ENCODE measurements at regions not wholly inside any gene's neighbourhood (a gene's known extent, or its start where the extent isn't known, plus 50 kb on each side); places are given as distances from the start of the nearest gene placed in this dataset.

DNA sequence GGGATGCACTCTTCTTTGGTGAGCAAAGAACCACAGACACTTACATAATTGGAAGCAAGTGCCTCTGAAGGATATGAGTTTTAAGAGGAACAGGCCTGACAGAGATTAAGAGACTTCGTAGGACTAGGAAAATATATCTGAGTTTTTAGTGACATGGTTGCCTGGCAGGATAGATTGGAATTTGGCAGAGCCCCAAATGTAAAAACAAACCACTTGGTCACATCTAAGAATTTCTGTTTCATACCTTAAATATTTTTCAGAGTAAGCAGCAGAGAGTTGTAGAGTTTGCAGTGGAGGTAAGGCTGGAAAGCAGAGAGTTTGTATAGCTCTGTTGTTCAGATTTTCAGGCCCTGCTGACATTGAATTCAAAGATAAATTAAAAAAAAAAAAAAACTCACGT lies 150.1 kb upstream of the MAGEB2 start:
- TF ChIP-seq, protein P1, sequence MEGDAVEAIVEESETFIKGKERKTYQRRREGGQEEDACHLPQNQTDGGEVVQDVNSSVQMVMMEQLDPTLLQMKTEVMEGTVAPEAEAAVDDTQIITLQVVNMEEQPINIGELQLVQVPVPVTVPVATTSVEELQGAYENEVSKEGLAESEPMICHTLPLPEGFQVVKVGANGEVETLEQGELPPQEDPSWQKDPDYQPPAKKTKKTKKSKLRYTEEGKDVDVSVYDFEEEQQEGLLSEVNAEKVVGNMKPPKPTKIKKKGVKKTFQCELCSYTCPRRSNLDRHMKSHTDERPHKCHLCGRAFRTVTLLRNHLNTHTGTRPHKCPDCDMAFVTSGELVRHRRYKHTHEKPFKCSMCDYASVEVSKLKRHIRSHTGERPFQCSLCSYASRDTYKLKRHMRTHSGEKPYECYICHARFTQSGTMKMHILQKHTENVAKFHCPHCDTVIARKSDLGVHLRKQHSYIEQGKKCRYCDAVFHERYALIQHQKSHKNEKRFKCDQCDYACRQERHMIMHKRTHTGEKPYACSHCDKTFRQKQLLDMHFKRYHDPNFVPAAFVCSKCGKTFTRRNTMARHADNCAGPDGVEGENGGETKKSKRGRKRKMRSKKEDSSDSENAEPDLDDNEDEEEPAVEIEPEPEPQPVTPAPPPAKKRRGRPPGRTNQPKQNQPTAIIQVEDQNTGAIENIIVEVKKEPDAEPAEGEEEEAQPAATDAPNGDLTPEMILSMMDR (IDR thresholded peaks at IDR 0.05; ENCODE audit: low read depth, low read length, missing control alignments), result no peak
- no peak overlapping the region for H3K4me3 ChIP-seq (replicated peaks; ENCODE audit: low read depth, low read length)
- DNase-seq (ENCODE audit: extremely low read depth, low read depth), result no peak

DNA sequence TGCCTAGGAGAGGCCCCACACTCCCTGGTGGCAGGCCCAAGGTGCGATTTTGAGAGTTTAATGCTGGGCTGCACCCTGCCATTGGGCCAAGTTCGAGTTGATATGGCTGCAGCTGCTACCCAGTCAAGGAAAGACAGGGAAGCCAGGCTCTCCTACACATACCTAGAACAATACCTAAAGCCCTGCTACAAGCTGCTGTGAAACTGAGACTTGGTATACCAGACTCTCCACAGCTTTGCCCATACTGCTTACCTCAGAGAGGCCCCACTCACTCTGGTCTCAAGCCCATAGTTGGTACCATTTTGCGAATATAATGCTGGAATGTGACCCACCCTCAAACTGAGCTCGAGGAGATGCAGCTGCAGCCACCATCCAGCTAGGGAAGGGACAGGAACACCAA lies 147.7 kb upstream of the MAGEB2 start:
- TF ChIP-seq, protein P1 (IDR thresholded peaks at IDR 0.05; ENCODE audit: low read depth, low read length, missing control alignments), result no peak
- no peak overlapping the region for H3K4me3 ChIP-seq (replicated peaks; ENCODE audit: low read depth, low read length)
- no peak for DNase-seq (ENCODE audit: extremely low read depth, low read depth)

DNA sequence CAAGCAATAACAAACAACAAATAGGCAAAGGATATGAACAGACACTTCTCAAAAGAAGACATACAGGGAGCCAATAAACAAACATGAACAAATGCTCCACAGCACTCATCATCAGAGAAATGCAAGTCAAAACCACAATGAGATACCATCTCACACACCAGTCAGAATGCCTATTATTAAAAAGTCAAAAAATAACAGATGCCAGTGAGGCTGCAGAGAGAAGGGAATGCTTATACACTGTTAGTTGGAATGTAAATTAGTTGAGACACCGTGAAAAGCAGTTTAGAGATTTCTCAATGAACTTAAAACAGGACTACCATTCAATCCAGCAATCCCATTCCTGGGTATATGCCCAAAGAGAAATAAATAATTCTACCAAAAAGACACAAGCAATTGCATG lies 129.8 kb upstream of the MAGEB2 start:
- no peak overlapping the region for H3K4me3 ChIP-seq (replicated peaks; ENCODE audit: low read depth, low read length)
- no peak for DNase-seq (ENCODE audit: extremely low read depth, low read depth)
- TF ChIP-seq, protein P1 (IDR thresholded peaks at IDR 0.05; ENCODE audit: low read depth, low read length, missing control alignments), result no peak

DNA sequence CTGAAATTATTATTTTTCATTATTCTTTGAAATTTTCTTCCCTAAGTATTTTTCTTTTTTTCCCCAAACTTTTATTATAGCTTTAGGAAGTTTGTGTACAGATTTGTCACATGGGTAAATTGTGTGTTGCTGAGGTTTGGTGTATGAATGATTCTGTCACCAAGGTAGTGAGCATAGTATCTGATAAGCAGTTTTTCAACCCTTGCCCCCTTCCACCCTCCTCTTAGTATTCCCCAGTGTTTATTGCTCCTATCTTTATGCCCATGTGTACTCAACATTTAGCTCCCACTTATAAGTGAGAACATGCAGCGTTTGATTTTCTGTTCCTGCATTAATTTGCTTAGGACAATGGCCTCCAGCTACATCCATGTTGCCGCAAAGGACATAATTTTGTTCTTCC lies 103.9 kb upstream of the MAGEB2 start:
- TF ChIP-seq, protein P1 (IDR thresholded peaks at IDR 0.05; ENCODE audit: low read depth, low read length, missing control alignments), result no peak
- H3K4me3 ChIP-seq (replicated peaks; ENCODE audit: low read depth, low read length), result no peak overlapping the region
- DNase-seq (ENCODE audit: extremely low read depth, low read depth), result no peak

DNA sequence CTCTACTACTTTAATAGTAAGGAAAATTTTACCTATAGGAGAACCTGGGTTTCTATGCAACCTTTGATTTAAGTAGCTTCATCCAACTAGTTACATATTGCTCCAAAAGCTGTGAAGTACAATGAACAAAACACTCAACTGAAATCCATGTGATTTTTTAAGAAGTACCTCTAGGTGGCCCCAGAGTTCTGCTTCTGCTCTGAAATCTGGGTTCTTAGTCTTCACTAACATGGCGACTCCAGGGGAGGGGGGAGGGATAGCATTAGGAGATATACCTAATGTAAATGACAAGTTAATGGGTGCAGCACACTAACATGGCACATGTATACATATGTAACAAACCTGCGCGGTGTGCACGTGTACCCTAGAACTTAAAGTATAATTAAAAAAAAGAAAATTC lies 73.4 kb upstream of the MAGEB2 start:
- DNase-seq (ENCODE audit: extremely low read depth, low read depth), result no peak
- TF ChIP-seq, protein P1 (IDR thresholded peaks at IDR 0.05; ENCODE audit: low read depth, low read length, missing control alignments), result no peak

DNA sequence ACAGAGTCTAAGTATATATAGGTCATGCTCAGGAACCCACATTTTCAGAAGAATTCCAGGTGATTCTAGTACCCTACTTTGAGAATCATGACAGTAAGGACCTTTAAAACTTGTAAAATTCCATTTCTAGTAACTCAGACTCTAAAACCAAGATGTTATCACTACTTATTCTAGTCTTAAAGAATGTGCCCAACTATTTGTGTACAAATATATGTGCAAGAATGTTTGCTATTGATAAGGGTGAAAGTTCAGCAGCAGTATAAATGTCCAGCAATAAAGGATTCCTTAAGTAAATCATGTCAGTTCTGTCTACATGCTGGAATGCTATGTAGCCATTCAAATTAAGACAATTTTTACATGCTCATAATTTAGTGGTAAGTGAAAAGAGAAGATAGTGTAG lies 71.1 kb upstream of the MAGEB2 start:
- DNase-seq (ENCODE audit: extremely low read depth, low read depth), result no peak
- TF ChIP-seq, protein P1 (IDR thresholded peaks at IDR 0.05; ENCODE audit: low read depth, low read length, missing control alignments), result no peak

More for the DNA sequence above, 73.4 kb upstream of the MAGEB2 start:
- H3K4me3 ChIP-seq (replicated peaks; ENCODE audit: low read depth, low read length), result no peak overlapping the region

DNA sequence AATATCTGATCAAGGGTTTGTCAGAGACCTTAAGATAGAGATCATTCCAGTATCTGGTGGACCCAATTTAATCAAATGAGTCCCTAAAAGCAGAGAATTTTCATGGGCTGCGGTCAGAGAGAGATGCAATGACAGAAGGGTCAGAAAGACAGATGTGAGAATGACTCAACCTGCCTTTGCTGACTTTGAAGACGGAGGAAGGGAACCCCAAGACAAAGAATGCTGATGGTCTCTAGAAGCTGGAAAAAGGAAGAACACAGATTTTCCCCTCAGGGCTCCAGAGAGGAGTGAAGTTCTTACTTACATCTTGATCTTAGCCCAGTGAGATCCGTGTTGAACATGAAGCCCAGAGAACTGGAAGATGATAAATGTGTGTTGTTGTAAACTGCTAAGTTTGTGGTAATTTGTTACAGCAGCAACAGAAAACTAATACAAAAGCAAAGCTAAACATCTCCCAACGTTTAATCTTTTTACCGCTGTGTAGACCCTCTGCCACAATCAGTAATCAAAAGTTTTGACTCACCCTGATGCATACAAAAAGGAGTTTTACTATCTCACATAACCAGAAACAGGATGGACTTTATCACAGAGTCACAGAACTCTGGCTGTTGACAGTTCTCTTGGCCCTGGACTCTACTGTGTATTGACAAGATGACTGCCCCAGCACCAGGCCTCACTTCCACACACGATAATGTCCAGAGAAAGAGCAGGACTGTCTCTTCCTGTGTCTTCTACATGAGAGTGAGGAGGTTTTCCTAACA lies 70.2 kb upstream of the MAGEB2 start:
- TF ChIP-seq, protein P1 (IDR thresholded peaks at IDR 0.05; ENCODE audit: low read depth, low read length, missing control alignments), result no peak
- no peak for DNase-seq (ENCODE audit: extremely low read depth, low read depth)
- H3K4me3 ChIP-seq (replicated peaks; ENCODE audit: low read depth, low read length), result no peak overlapping the region

More for the DNA sequence above, 71.1 kb upstream of the MAGEB2 start:
- no peak overlapping the region for H3K4me3 ChIP-seq (replicated peaks; ENCODE audit: low read depth, low read length)
